ENCODE measurements at regions not wholly inside any gene's neighbourhood (a gene's known extent, or its start where the extent isn't known, plus 50 kb on each side); places are given as distances from the start of the nearest gene placed in this dataset.

DNA sequence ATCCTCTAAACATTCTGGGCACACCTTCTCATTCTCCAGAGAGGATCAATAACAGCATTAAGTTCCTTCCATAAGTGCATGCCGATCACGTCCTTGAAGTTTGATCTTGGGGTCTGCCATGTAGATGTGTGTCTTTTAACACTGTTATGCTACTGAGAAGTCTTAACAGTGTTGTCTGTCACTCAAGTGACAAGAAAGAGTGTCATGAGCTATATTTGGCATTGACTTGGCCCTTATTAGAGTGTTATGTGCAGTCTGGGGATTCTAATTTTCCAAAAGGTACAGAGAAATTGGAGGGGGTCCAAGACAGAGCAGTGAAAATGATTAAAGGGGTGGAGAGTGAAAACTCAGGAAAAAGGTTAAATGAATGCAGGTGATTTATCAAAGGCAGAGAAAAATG, 107.1 kb upstream of the OPCML start:
- H2BK5ac ChIP-seq (ENCODE audit: low read depth, low read length, poor library complexity, severe bottlenecking), result no peak overlapping the region
- H3K4me3 ChIP-seq (ENCODE audit: insufficient read depth in 1 of 2, low read depth in 1 of 2, low read length in 2 of 2), result no peak overlapping the region
- no peak overlapping the region for H2AFZ ChIP-seq (ENCODE audit: low read depth, low read length)
- no peak overlapping the region for H3K14ac ChIP-seq (ENCODE audit: low read length in 2 of 2)
- H2BK120ac ChIP-seq (ENCODE audit: low read depth, low read length), result no peak overlapping the region
- H3K4ac ChIP-seq (ENCODE audit: low read depth in 1 of 2, low read length in 2 of 2), result no peak overlapping the region
- no peak overlapping the region for H3K23ac ChIP-seq (ENCODE audit: low read length in 2 of 2)
- no peaks in the 10 kb centered on the region for H3K27me3 ChIP-seq (ENCODE audit: control insufficient read depth in 1 of 2, insufficient read depth in 1 of 2, low read length in 2 of 2)
- H2BK15ac ChIP-seq (ENCODE audit: low read depth, poor library complexity, severe bottlenecking), result no peak overlapping the region
- H2AK5ac ChIP-seq (ENCODE audit: low read length, severe bottlenecking), result no peak overlapping the region
- H2BK12ac ChIP-seq (ENCODE audit: low read length in 2 of 2), result no peak overlapping the region
- H3K36me3 ChIP-seq (ENCODE audit: control insufficient read depth in 1 of 2, insufficient read depth in 2 of 2, low read depth in 1 of 2, low read length in 2 of 2), result no peaks in the 10 kb centered on the region
- no peak overlapping the region for H3K4me2 ChIP-seq (ENCODE audit: low read length, poor library complexity, severe bottlenecking)
- 74% methylated on average over 2 of the region's 2 CpGs for WGBS
- no peaks in the 10 kb centered on the region for H3K9me3 ChIP-seq (ENCODE audit: control insufficient read depth, low read length)
- no peak for DNase-seq
- no peak overlapping the region for H4K91ac ChIP-seq (ENCODE audit: low read length)
- no peaks in the 10 kb centered on the region for H3K4me1 ChIP-seq (ENCODE audit: control insufficient read depth, insufficient read depth, low read depth, low read length)
- H3K27ac ChIP-seq (ENCODE audit: low read length, poor library complexity, severe bottlenecking), result no peak overlapping the region
- no peak overlapping the region for H4K8ac ChIP-seq (ENCODE audit: low read length)
- no peak overlapping the region for H3K18ac ChIP-seq (ENCODE audit: low read depth in 1 of 2, low read length in 2 of 2)
- no peak overlapping the region for H3K9ac ChIP-seq (ENCODE audit: low read length)
- no peaks in the 10 kb centered on the region for H3K79me1 ChIP-seq (replicated peaks; ENCODE audit: low read length, poor library complexity, severe bottlenecking)

- H2AFZ ChIP-seq (ENCODE audit: low read depth, low read length), result no peak overlapping the region
Measured at GRCh38 chr11:133638921-133639320, 106.6 kb upstream of the OPCML start.

DNA sequence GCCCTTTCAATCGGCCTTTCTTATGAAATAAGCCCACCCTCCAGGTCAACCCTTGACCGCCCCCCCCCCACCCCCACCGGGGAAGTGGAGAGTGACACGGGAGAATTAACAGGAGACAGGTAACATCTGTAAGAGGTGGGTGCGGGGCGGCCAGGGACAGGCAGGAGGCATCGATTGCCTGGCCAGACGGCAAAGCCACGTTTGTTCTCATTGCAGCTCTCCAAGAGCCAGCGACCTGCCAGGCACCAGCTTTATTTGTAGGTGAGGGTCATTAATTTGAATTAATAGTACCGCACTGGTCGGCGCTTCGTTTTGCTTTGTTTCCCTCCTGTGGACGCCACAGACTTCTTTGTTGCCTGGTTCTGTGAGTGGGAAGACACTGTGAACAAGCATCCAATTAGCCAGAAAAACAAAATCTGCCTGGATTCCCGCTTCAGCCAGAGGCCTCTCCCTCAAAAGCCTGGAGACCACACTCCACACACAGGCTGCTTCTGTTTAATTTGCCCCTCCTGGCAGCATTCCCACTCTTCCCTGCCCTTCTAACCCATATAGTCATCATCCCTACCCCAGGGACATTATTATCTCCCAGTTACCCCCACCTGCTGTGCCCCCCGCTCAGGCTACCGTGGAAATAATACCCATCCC, 104.5 kb upstream of the OPCML start:
- Histone ChIP-seq H3K36me3 (ENCODE audit: control insufficient read depth in 1 of 2, insufficient read depth in 2 of 2, low read depth in 1 of 2, low read length in 2 of 2) (no peaks in the 10 kb centered on the region), H2BK15ac (ENCODE audit: low read depth, poor library complexity, severe bottlenecking) (no peak overlapping the region), H3K4ac (ENCODE audit: low read depth in 1 of 2, low read length in 2 of 2) (no peak overlapping the region), H3K4me2 (ENCODE audit: low read length, poor library complexity, severe bottlenecking) (no peak overlapping the region), H3K27ac (ENCODE audit: low read length, poor library complexity, severe bottlenecking) (no peak overlapping the region), H4K91ac (ENCODE audit: low read length) (no peak overlapping the region), H3K4me3 (ENCODE audit: insufficient read depth in 1 of 2, low read depth in 1 of 2, low read length in 2 of 2) (no peak overlapping the region), H2BK120ac (ENCODE audit: low read depth, low read length) (no peak overlapping the region), H2BK12ac (ENCODE audit: low read length in 2 of 2) (no peak overlapping the region), H3K27me3 (ENCODE audit: control insufficient read depth in 1 of 2, insufficient read depth in 1 of 2, low read length in 2 of 2) (no peaks in the 10 kb centered on the region), H2BK5ac (ENCODE audit: low read depth, low read length, poor library complexity, severe bottlenecking) (no peak overlapping the region), H2AK5ac (ENCODE audit: low read length, severe bottlenecking) (no peak overlapping the region), H3K18ac (ENCODE audit: low read depth in 1 of 2, low read length in 2 of 2) (no peak overlapping the region), H3K79me1 (replicated peaks; ENCODE audit: low read length, poor library complexity, severe bottlenecking) (no peaks in the 10 kb centered on the region), H2AFZ (ENCODE audit: low read depth, low read length) (no peak overlapping the region), H3K9ac (ENCODE audit: low read length) (no peak overlapping the region), H3K4me1 (ENCODE audit: control insufficient read depth, insufficient read depth, low read depth, low read length) (no peaks in the 10 kb centered on the region), H3K14ac (ENCODE audit: low read length in 2 of 2) (no peak overlapping the region), H3K23ac (ENCODE audit: low read length in 2 of 2) (no peak overlapping the region), H4K8ac (ENCODE audit: low read length) (no peak overlapping the region), H3K9me3 (ENCODE audit: control insufficient read depth, low read length) (no peaks in the 10 kb centered on the region)
- DNase-seq, result no peak
- 66% methylated on average over 14 of the region's 18 CpGs for WGBS

More at GRCh38 chr11:133638921-133639320, 106.6 kb upstream of the OPCML start:
- no peak overlapping the region for H3K27ac ChIP-seq (ENCODE audit: low read length, poor library complexity, severe bottlenecking)
- no peak overlapping the region for H3K18ac ChIP-seq (ENCODE audit: low read depth in 1 of 2, low read length in 2 of 2)
- H2BK120ac ChIP-seq (ENCODE audit: low read depth, low read length), result no peak overlapping the region
- H2BK12ac ChIP-seq (ENCODE audit: low read length in 2 of 2), result no peak overlapping the region
- H2AK5ac ChIP-seq (ENCODE audit: low read length, severe bottlenecking), result no peak overlapping the region
- H3K27me3 ChIP-seq (ENCODE audit: control insufficient read depth in 1 of 2, insufficient read depth in 1 of 2, low read length in 2 of 2), result no peaks in the 10 kb centered on the region
- H3K23ac ChIP-seq (ENCODE audit: low read length in 2 of 2), result no peak overlapping the region
- H3K4me1 ChIP-seq (ENCODE audit: control insufficient read depth, insufficient read depth, low read depth, low read length), result no peaks in the 10 kb centered on the region
- no peak overlapping the region for H3K4ac ChIP-seq (ENCODE audit: low read depth in 1 of 2, low read length in 2 of 2)
- no peak overlapping the region for H2BK15ac ChIP-seq (ENCODE audit: low read depth, poor library complexity, severe bottlenecking)
- H3K14ac ChIP-seq (ENCODE audit: low read length in 2 of 2), result no peak overlapping the region
- H3K9ac ChIP-seq (ENCODE audit: low read length), result no peak overlapping the region
- H3K79me1 ChIP-seq (replicated peaks; ENCODE audit: low read length, poor library complexity, severe bottlenecking), result no peaks in the 10 kb centered on the region
- H3K4me3 ChIP-seq (ENCODE audit: insufficient read depth in 1 of 2, low read depth in 1 of 2, low read length in 2 of 2), result no peak overlapping the region
- no peak overlapping the region for H4K8ac ChIP-seq (ENCODE audit: low read length)
- H3K36me3 ChIP-seq (ENCODE audit: control insufficient read depth in 1 of 2, insufficient read depth in 2 of 2, low read depth in 1 of 2, low read length in 2 of 2), result no peaks in the 10 kb centered on the region
- H3K4me2 ChIP-seq (ENCODE audit: low read length, poor library complexity, severe bottlenecking), result no peak overlapping the region
- H3K9me3 ChIP-seq (ENCODE audit: control insufficient read depth, low read length), result no peaks in the 10 kb centered on the region
- no peak overlapping the region for H2BK5ac ChIP-seq (ENCODE audit: low read depth, low read length, poor library complexity, severe bottlenecking)
- no peak overlapping the region for H4K91ac ChIP-seq (ENCODE audit: low read length)
- WGBS, result 96% methylated on average over 4 of the region's 5 CpGs
- no peak for DNase-seq

DNA sequence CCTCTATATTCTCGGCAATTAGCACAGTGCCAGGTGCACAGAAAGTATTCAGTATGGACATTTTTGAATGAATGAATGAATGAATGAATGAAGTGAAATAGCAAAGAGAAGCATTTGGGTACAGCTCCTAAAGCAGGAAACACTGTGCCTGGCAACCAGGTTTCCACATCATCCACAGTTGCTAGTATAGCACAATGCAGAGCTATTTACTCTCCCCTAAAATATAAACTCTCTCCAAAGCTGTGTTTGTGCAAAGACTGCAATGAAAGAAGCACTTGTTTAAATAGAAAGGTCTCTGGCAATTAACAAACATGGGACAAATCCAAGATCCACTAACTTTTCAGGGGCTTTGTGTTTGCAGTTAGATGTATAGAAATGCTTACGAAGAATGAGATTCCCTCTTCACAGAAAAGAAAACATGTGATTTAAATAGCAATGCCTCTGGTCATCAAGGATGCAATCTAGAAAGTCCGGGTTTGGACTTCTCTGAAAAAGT, 103.0 kb upstream of the OPCML start:
- no peak overlapping the region for H3K9ac ChIP-seq (ENCODE audit: low read length)
- no peak overlapping the region for H2BK15ac ChIP-seq (ENCODE audit: low read depth, poor library complexity, severe bottlenecking)
- H2BK5ac ChIP-seq (ENCODE audit: low read depth, low read length, poor library complexity, severe bottlenecking), result no peak overlapping the region
- no peak overlapping the region for H4K8ac ChIP-seq (ENCODE audit: low read length)
- no peak overlapping the region for H3K4me3 ChIP-seq (ENCODE audit: insufficient read depth in 1 of 2, low read depth in 1 of 2, low read length in 2 of 2)
- H3K9me3 ChIP-seq (ENCODE audit: control insufficient read depth, low read length), result no peaks in the 10 kb centered on the region
- no peak overlapping the region for H3K4me2 ChIP-seq (ENCODE audit: low read length, poor library complexity, severe bottlenecking)
- H2BK120ac ChIP-seq (ENCODE audit: low read depth, low read length), result no peak overlapping the region
- H3K4ac ChIP-seq (ENCODE audit: low read depth in 1 of 2, low read length in 2 of 2), result no peak overlapping the region
- H2AFZ ChIP-seq (ENCODE audit: low read depth, low read length), result no peak overlapping the region
- no peak overlapping the region for H3K27ac ChIP-seq (ENCODE audit: low read length, poor library complexity, severe bottlenecking)
- H2BK12ac ChIP-seq (ENCODE audit: low read length in 2 of 2), result no peak overlapping the region
- no peak overlapping the region for H4K91ac ChIP-seq (ENCODE audit: low read length)
- no peak overlapping the region for H3K18ac ChIP-seq (ENCODE audit: low read depth in 1 of 2, low read length in 2 of 2)
- no peak overlapping the region for H2AK5ac ChIP-seq (ENCODE audit: low read length, severe bottlenecking)
- no peaks in the 10 kb centered on the region for H3K27me3 ChIP-seq (ENCODE audit: control insufficient read depth in 1 of 2, insufficient read depth in 1 of 2, low read length in 2 of 2)
- no peak overlapping the region for H3K23ac ChIP-seq (ENCODE audit: low read length in 2 of 2)
- no peaks in the 10 kb centered on the region for H3K4me1 ChIP-seq (ENCODE audit: control insufficient read depth, insufficient read depth, low read depth, low read length)
- H3K36me3 ChIP-seq (ENCODE audit: control insufficient read depth in 1 of 2, insufficient read depth in 2 of 2, low read depth in 1 of 2, low read length in 2 of 2), result no peaks in the 10 kb centered on the region
- no peaks in the 10 kb centered on the region for H3K79me1 ChIP-seq (replicated peaks; ENCODE audit: low read length, poor library complexity, severe bottlenecking)
- 89% methylated on average over 1 of the region's 3 CpGs for WGBS
- no peak for DNase-seq
- no peak overlapping the region for H3K14ac ChIP-seq (ENCODE audit: low read length in 2 of 2)

Measured in mesenchymal stem cell (in vitro differentiated cells and primary cell).